Activated CD8-positive, alpha-beta T cell treated with anti-CD3 and anti-CD28 coated beads for 36 hours (primary cell): ENCODE measurements at regions not wholly inside any gene's neighbourhood (a gene's known extent, or its start where the extent isn't known, plus 50 kb on each side); places are given as distances from the start of the nearest gene placed in this dataset.

Source experiments
- ATAC-seq: fragments of 200-7000 bp; cut with Tn5 transposase; one replicate; pipeline ENCODE4 v1.10.0; 2021; ENCODE audit warnings: mild to moderate bottlenecking, moderate library complexity
- CTCF ChIA-PET: fragments of 350-600 bp; sonication (Branson Sonifier 250); formaldehyde crosslinking; loops from one replicate; lab custom pipeline; 2021; ENCODE audit warnings: antibody characterized with exemption; lab: Charles Lee
- POLR2A ChIA-PET: fragments of 350-600 bp; sonication (Branson Sonifier 250); formaldehyde crosslinking; loops from one replicate; lab custom pipeline; 2021; ENCODE audit warnings: antibody characterized with exemption; lab: Charles Lee
- DNase-seq: peaks from one replicate; pipeline ENCODE4 v3.0.0-alpha.2; 2020
- H3K27ac Mint-ChIP-seq: one replicate; pipeline ENCODE4 v1.8.0; 2021; ENCODE audit warnings: mild to moderate bottlenecking, mixed read lengths
- H3K27me3 Mint-ChIP-seq: one replicate; pipeline ENCODE4 v1.8.0; 2021; ENCODE audit warnings: mixed read lengths
- H3K36me3 Mint-ChIP-seq: one replicate; pipeline ENCODE4 v1.8.0; 2021; ENCODE audit warnings: low read depth, mixed read lengths
- H3K4me1 Mint-ChIP-seq: one replicate; pipeline ENCODE4 v1.8.0; 2021; ENCODE audit warnings: low read depth, mixed read lengths
- H3K4me3 Mint-ChIP-seq: one replicate; pipeline ENCODE4 v1.8.0; 2021; ENCODE audit warnings: mild to moderate bottlenecking, moderate library complexity, mixed read lengths
- H3K9me3 Mint-ChIP-seq: one replicate; pipeline ENCODE4 v1.8.0; 2021; ENCODE audit warnings: mixed read lengths
- intact Hi-C: fragments of 100-400 bp; cut with micrococcal nuclease; formaldehyde crosslinking; loops from one replicate; pipeline ENCODE4 v1.10.0; 2022
- TF ChIP-seq, protein P1 (sequence below): fragments of 200-600 bp; IDR thresholded peaks from one replicate; pipeline ENCODE4 v1.8.0; 2022; ENCODE audit warnings: antibody characterized with exemption, mild to moderate bottlenecking

DNA sequence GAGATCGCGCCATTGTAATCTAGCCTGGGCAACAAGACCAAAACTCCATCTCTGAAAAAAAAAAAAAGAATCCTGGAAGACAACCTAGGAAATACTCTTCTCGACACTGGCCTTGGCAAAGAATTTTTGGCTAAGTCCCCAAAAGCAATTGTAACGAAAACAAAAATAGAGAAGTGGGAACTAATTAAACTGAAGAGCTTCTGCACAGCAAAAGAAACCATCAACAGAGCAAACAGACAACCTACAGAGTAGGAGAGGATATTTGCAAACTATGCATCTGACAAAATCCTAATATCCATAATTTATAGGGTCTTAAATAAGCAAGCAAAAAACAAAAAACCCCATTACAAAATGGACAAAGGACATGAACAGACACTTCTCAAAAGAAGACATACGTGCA, 76.5 kb upstream of the DUSP21 start:
- Mint-ChIP-seq H3K27me3 (no peaks in the 10 kb centered on the region), H3K27ac (no peak overlapping the region), H3K9me3 (no peaks in the 10 kb centered on the region), H3K36me3 (no peaks in the 10 kb centered on the region), H3K4me1 (no peaks in the 10 kb centered on the region), H3K4me3 (no peak overlapping the region)
- CTCF ChIA-PET, result no interaction called here
- TF ChIP-seq, protein P1, sequence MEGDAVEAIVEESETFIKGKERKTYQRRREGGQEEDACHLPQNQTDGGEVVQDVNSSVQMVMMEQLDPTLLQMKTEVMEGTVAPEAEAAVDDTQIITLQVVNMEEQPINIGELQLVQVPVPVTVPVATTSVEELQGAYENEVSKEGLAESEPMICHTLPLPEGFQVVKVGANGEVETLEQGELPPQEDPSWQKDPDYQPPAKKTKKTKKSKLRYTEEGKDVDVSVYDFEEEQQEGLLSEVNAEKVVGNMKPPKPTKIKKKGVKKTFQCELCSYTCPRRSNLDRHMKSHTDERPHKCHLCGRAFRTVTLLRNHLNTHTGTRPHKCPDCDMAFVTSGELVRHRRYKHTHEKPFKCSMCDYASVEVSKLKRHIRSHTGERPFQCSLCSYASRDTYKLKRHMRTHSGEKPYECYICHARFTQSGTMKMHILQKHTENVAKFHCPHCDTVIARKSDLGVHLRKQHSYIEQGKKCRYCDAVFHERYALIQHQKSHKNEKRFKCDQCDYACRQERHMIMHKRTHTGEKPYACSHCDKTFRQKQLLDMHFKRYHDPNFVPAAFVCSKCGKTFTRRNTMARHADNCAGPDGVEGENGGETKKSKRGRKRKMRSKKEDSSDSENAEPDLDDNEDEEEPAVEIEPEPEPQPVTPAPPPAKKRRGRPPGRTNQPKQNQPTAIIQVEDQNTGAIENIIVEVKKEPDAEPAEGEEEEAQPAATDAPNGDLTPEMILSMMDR, result no peak
- POLR2A ChIA-PET, result no interaction called here
- ATAC-seq, result no peak
- intact Hi-C loops, result no loop called here
- no peak for DNase-seq

DNA sequence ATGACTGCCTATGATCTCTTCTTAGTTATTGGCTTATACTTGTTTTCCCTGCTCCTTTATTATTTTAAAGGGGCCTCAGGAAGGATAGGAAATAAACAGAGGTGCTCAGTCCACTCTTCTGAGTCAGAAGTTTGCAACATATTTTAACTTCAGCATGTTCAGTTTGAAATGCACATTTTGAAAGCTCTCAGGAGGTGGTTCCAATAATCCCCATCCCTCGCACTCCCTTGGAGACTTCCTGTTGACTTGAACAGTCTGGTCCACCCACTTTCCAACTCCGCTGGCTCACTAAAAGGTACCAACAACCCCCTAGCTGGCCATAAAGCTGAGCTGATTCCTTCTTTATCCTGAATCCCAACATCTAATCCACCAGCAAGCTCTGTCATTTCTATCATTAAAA, 78.3 kb upstream of the DUSP21 start:
- ChIA-PET POLR2A (interaction anchor here (0.7 kb wide), 1 partner anchor 417 kb away, joined by 3 read pairs; no protein-coding TSS in a partner anchor), CTCF (no interaction called here)
- no peaks in the 10 kb centered on the region for H3K27me3 Mint-ChIP-seq
- H3K9me3 Mint-ChIP-seq, result no peaks in the 10 kb centered on the region
- no peak overlapping the region for H3K27ac Mint-ChIP-seq
- H3K36me3 Mint-ChIP-seq, result no peaks in the 10 kb centered on the region
- TF ChIP-seq, protein P1, result no peak
- H3K4me3 Mint-ChIP-seq, result no peak overlapping the region
- intact Hi-C loops, result no loop called here
- H3K4me1 Mint-ChIP-seq, result no peaks in the 10 kb centered on the region
- ATAC-seq (no peak), DNase-seq (no peak)

DNA sequence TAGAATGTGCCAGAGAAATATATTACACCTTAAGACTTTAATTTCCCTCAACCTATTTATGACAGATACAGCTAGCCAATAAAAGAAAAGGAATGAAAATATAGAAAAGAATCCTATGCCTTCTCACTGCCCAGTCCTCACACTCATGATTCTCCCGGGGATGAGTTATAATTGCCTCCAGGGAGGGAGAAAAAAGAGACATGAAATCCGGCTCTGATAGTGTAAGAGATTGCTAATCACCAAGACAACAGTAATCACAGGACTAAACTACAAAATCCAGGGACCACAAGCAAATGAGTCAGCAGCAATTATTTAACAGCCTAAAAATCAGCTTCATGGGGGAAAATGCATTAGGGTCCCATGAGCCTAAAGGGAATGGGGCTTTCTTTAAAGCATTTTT, 95.9 kb upstream of the DUSP21 start:
- no peak for DNase-seq
- Mint-ChIP-seq H3K4me1 (no peaks in the 10 kb centered on the region), H3K27me3 (no peaks in the 10 kb centered on the region), H3K4me3 (no peak overlapping the region), H3K36me3 (no peaks in the 10 kb centered on the region), H3K9me3 (no peaks in the 10 kb centered on the region), H3K27ac (no peak overlapping the region)
- ChIA-PET POLR2A (no interaction called here), CTCF (no interaction called here)
- ATAC-seq, result no peak
- intact Hi-C loops, result no loop called here
- TF ChIP-seq, protein P1, result no peak

DNA sequence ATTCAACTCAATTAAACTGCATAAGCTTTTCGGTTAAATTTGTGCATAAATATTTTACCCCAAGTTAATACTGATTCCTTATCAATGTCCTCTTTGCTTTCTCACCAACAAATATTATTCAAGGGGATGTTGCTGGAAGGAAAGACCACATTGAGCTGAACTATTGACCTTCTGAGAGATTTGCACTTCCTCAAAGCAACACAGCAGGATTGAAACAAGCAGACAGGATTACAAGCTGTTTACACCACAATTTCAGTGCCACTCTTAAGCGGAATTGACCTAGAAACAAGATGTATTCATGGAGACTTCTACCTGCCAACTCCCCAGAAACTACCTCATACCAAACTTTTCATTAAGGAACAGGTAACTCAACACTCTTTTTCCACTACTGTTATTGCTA, 96.5 kb upstream of the DUSP21 start:
- no peak for DNase-seq
- no peak for ATAC-seq
- CTCF ChIA-PET, result no interaction called here
- Mint-ChIP-seq H3K4me1 (no peaks in the 10 kb centered on the region), H3K27ac (no peak overlapping the region), H3K9me3 (no peaks in the 10 kb centered on the region), H3K36me3 (no peaks in the 10 kb centered on the region), H3K27me3 (no peaks in the 10 kb centered on the region), H3K4me3 (no peak overlapping the region)
- POLR2A ChIA-PET, result no interaction called here
- intact Hi-C loops, result no loop called here
- TF ChIP-seq, protein P1, result no peak

DNA sequence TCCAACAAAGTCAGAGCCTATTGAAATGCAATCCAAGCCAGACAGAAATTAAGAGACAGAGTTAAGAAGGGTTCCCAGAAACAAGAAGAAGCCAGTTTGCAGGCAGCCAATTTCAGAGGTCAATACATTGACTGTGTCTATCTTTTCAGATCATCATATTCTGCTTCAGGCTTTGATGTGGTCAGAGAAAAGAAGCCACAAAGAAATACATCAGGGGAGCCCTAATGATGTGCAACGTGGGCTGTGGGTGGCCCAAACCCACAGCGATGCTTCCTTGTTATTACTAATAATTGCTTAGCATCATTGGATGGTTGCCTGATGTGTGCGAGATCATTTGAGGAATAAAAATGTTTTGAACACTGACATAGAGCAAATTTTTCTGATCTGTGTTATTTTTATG, 99.0 kb upstream of the DUSP21 start:
- TF ChIP-seq, protein P1, result no peak
- Mint-ChIP-seq H3K27me3 (no peaks in the 10 kb centered on the region), H3K36me3 (no peaks in the 10 kb centered on the region), H3K27ac (no peak overlapping the region), H3K4me3 (no peak overlapping the region), H3K9me3 (no peaks in the 10 kb centered on the region), H3K4me1 (no peaks in the 10 kb centered on the region)
- ATAC-seq (no peak), DNase-seq (no peak)
- intact Hi-C loops, result no loop called here
- CTCF ChIA-PET, result no interaction called here
- POLR2A ChIA-PET, result no interaction called here
